ENCODE measurements at regions not wholly inside any gene's neighbourhood (a gene's known extent, or its start where the extent isn't known, plus 50 kb on each side); places are given as distances from the start of the nearest gene placed in this dataset.

GRCh38 chr13:106331116-106331515 lies 204.3 kb downstream of the EFNB2 start:
- no CpG with 5 or more reads among the region's 4 CpGs for WGBS, 2 experiments (ENCODE audit: extremely low coverage in 2 of 2, insufficient read length in 1 of 2)
- no peak for ATAC-seq (ENCODE audit: low read depth)
- no peak for TF ChIP-seq CHD1 (IDR thresholded peaks at IDR 0.05; ENCODE audit: low read depth, low read length)
- no peak for TF ChIP-seq RAD21 (IDR thresholded peaks at IDR 0.05; ENCODE audit: low read length)
- TF ChIP-seq ELK1 (IDR thresholded peaks at IDR 0.05; ENCODE audit: borderline replicate concordance, low read depth, low read length): no peak
- TF ChIP-seq POLR2A (IDR thresholded peaks at IDR 0.05; ENCODE audit: low read depth, low read length): no peak
- TF ChIP-seq FOS (IDR thresholded peaks at IDR 0.05; ENCODE audit: low read depth, low read length): no peak
- no peak for TF ChIP-seq CEBPB (IDR thresholded peaks at IDR 0.05; ENCODE audit: low read depth, low read length)
- TF ChIP-seq RCOR1 (IDR thresholded peaks at IDR 0.05; ENCODE audit: insufficient replicate concordance, low read length): no peak
- no peak for TF ChIP-seq CTCF (conservative IDR thresholded peaks at IDR 0.05; ENCODE audit: low read depth, low read length)
- no peak for TF ChIP-seq SMC3 (IDR thresholded peaks at IDR 0.05; ENCODE audit: low read depth, low read length)
- no peak for TF ChIP-seq USF2 (IDR thresholded peaks at IDR 0.05; ENCODE audit: low read depth, low read length)
- no peak for TF ChIP-seq NFE2L2 (IDR thresholded peaks at IDR 0.05; ENCODE audit: low read depth, low read length)
- TF ChIP-seq MAZ (IDR thresholded peaks at IDR 0.05; ENCODE audit: borderline replicate concordance, low read depth, low read length): no peak
- TF ChIP-seq RFX5 (IDR thresholded peaks at IDR 0.05; ENCODE audit: low read depth, low read length): no peak
- TF ChIP-seq MAFK (IDR thresholded peaks at IDR 0.05; ENCODE audit: low read depth, low read length): no peak
- no peak for TF ChIP-seq MXI1 (IDR thresholded peaks at IDR 0.05; ENCODE audit: borderline replicate concordance, low read depth, low read length)

More at GRCh38 chr13:106331116-106331515, 204.3 kb downstream of the EFNB2 start:
- POLR2A ChIA-PET (ENCODE audit: unreplicated experiment): no interaction called here
- Histone ChIP-seq H3K4me3 (ENCODE audit: insufficient read depth, low read depth, low read length) (no peak overlapping the region), H2BK120ac (ENCODE audit: low read depth, low read length) (no peak overlapping the region), H3K23ac (ENCODE audit: low read depth, low read length) (no peak overlapping the region), H3K9me1 (ENCODE audit: insufficient read depth, low read length) (peaks cover 2% of the 10 kb centered on the region; the same call in 1 of the 2 replicates), H2BK20ac (ENCODE audit: low read depth, low read length) (no peak overlapping the region), H3K27ac (ENCODE audit: insufficient read depth, low read length) (no peak overlapping the region), H2AK9ac (replicated peaks; ENCODE audit: low read depth, low read length, poor library complexity) (no peak overlapping the region), H3K4me2 (ENCODE audit: low read depth, low read length) (no peak overlapping the region), H3K9me3 (ENCODE audit: control insufficient read depth, insufficient read depth, low read length) (no peaks in the 10 kb centered on the region), H2BK15ac (ENCODE audit: low read depth, low read length) (no peak overlapping the region), H4K91ac (ENCODE audit: insufficient read depth, low read depth, low read length) (no peak overlapping the region), H3K79me1 (ENCODE audit: low read depth in 1 of 2, low read length in 2 of 2) (no peaks in the 10 kb centered on the region), H3K4ac (ENCODE audit: low read depth, low read length) (no peak overlapping the region), H3K14ac (replicated peaks; ENCODE audit: low read depth, low read length) (no peak overlapping the region), H3K56ac (ENCODE audit: extremely low read depth, insufficient read depth, low read length) (no peak overlapping the region), H3K27me3 (ENCODE audit: control insufficient read depth, insufficient read depth, low read length) (no peaks in the 10 kb centered on the region), H3K36me3 (ENCODE audit: control insufficient read depth, insufficient read depth, low read length) (no peaks in the 10 kb centered on the region), H4K8ac (ENCODE audit: low read depth in 2 of 2, low read length in 2 of 2) (no peak overlapping the region), H4K20me1 (ENCODE audit: insufficient read depth, low read length) (no peaks in the 10 kb centered on the region), H3K18ac (ENCODE audit: low read depth, low read length) (no peak overlapping the region), H3K9ac (ENCODE audit: low read depth, low read length) (no peak overlapping the region), H2BK5ac (ENCODE audit: low read depth, low read length, poor library complexity, severe bottlenecking) (no peak overlapping the region), H2AK5ac (ENCODE audit: low read depth, low read length) (no peak overlapping the region), H3K4me1 (ENCODE audit: control insufficient read depth, insufficient read depth, low read length) (no peaks in the 10 kb centered on the region), H4K5ac (ENCODE audit: low read depth, low read length) (no peak overlapping the region), H2AFZ (replicated peaks; ENCODE audit: low read length, poor library complexity) (no peak overlapping the region)
- dilution Hi-C loops (cut with HindIII; ENCODE audit: low sequenced_read_pairs, unreplicated experiment): no loop called here
- no peak for DNase-seq
- CTCF ChIA-PET: no interaction called here
- intact Hi-C loops (cut with micrococcal nuclease): no loop called here
- in situ Hi-C loops (cut with MboI; ENCODE audit: low sequenced_read_pairs): no loop called here
- BruUV-seq (replicated peaks): no TSS peak

Data from IMR-90 (cell line).